AG09319 (cell line): ENCODE measurements at regions not wholly inside any gene's neighbourhood (a gene's known extent, or its start where the extent isn't known, plus 50 kb on each side); places are given as distances from the start of the nearest gene placed in this dataset.
"Not testable (repeated sequence)": the region's sequence is repeated elsewhere in the genome, so short reads cannot be mapped to it uniquely, and the experiment has no call there.

ENCODE experiments used
- DNase-seq: peaks from one replicate; pipeline ENCODE4 v3.0.0-alpha.2; 2010; ENCODE audit warnings: low read depth; ENCODE audit errors: extremely low read depth
- CTCF ChIP-seq: IDR thresholded peaks from 2 replicates; pipeline ENCODE4 v1.5.1; 2011; ENCODE audit warnings: low read depth, mild to moderate bottlenecking, inconsistent platforms, low read length, moderate library complexity

- TF ChIP-seq CTCF, result no peak
Measured at GRCh38 chr11:87812571-87813365, 362.5 kb downstream of the RAB38 start.

GRCh38 chr11:87810486-87810885 is 364.8 kb downstream of the RAB38 start:
- TF ChIP-seq CTCF, result no peak
- DNase-seq, result no peak

More at GRCh38 chr11:87812571-87813365, 362.5 kb downstream of the RAB38 start:
- DNase-seq, result no peak

GRCh38 chr11:87809256-87809655 is 366.0 kb downstream of the RAB38 start:
- TF ChIP-seq CTCF, result no peak
- DNase-seq, result no peak

GRCh38 chr11:87804176-87804575 is 371.1 kb downstream of the RAB38 start:
- no peak for DNase-seq
- no peak for TF ChIP-seq CTCF

GRCh38 chr11:87803748-87804147 is 371.5 kb downstream of the RAB38 start:
- no peak for DNase-seq
- TF ChIP-seq CTCF, result no peak

- not testable (repeated sequence) for DNase-seq
Measured at GRCh38 chr11:87784862-87785261, 390.4 kb downstream of the RAB38 start.

- DNase-seq, result no peak
- no peak for TF ChIP-seq CTCF
Measured at GRCh38 chr11:87780068-87780413, 395.2 kb downstream of the RAB38 start.
